Right atrium auricular region (tissue), 2 donors: ENCODE measurements at regions not wholly inside any gene's neighbourhood (a gene's known extent, or its start where the extent isn't known, plus 50 kb on each side); places are given as distances from the start of the nearest gene placed in this dataset.

Experiments used
- DNase-seq: peaks from one replicate; pipeline ENCODE4 v3.0.0-alpha.2; 2019; ENCODE audit warnings: low spot score
- H3K27ac ChIP-seq, 2 donors: fragments of 200-600 bp; sonication (generic); 1 replicate in 1 of 2; 2 replicates in 1 of 2; pipeline ENCODE4 v1.5.1; 2016 to 2019
- H3K27me3 ChIP-seq, 2 donors: fragments of 200-600 bp; sonication (generic); one replicate each; pipeline versions ENCODE4 v1.5.1 to v1.6.0; 2017 to 2019
- H3K36me3 ChIP-seq: fragments of 200-600 bp; sonication (generic); one replicate; pipeline ENCODE4 v1.5.1; 2016
- H3K4me1 ChIP-seq, 2 donors: fragments of 200-600 bp; sonication (generic); one replicate each; pipeline versions ENCODE4 v1.5.1 to v1.6.0; 2017 to 2019
- H3K4me3 ChIP-seq, 2 donors: fragments of 200-600 bp; sonication (generic); 1 replicate in 1 of 2; 2 replicates in 1 of 2; pipeline ENCODE4 v1.5.1; 2017 to 2019; ENCODE audit warnings: mild to moderate bottlenecking in 1 of 2, moderate library complexity in 1 of 2
- H3K9me3 ChIP-seq, 2 donors: fragments of 200-600 bp; sonication (generic); one replicate each; pipeline ENCODE4 v1.5.1; 2019
- TF ChIP-seq, protein P1 (sequence below), 2 donors: fragments of 200-600 bp; sonication (generic); IDR thresholded peaks; one replicate each; pipeline ENCODE4 v1.5.1; 2019; ENCODE audit warnings: antibody characterized with exemption in 2 of 2

DNA sequence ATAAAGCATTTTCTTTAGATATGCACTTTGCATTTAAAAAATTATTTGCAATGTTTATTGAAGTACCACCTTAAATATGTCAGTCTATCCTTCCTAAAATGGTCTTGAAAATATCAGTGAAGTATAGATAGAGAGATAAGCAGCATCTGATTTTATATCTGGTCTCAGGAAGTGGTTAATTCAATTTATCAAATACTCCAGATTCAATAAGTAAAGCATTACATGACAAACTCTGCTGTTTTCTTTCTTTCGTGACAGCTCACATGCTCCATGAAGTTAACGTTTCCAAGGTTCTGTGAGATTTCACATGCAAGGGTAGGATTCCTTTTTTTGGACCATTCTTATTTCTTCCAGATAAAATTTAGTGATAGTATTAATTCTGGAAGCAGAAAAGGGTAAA is 775.4 kb upstream of the ROBO1 start:
- TF ChIP-seq, protein P1, sequence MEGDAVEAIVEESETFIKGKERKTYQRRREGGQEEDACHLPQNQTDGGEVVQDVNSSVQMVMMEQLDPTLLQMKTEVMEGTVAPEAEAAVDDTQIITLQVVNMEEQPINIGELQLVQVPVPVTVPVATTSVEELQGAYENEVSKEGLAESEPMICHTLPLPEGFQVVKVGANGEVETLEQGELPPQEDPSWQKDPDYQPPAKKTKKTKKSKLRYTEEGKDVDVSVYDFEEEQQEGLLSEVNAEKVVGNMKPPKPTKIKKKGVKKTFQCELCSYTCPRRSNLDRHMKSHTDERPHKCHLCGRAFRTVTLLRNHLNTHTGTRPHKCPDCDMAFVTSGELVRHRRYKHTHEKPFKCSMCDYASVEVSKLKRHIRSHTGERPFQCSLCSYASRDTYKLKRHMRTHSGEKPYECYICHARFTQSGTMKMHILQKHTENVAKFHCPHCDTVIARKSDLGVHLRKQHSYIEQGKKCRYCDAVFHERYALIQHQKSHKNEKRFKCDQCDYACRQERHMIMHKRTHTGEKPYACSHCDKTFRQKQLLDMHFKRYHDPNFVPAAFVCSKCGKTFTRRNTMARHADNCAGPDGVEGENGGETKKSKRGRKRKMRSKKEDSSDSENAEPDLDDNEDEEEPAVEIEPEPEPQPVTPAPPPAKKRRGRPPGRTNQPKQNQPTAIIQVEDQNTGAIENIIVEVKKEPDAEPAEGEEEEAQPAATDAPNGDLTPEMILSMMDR (IDR thresholded peaks at IDR 0.05): no peak
- no peak for DNase-seq
- Histone ChIP-seq H3K27me3 (peaks cover 0 to 3% of the 10 kb centered on the region in 2 donors), H3K4me1 (no peaks in the 10 kb centered on the region), H3K27ac (no peak overlapping the region), H3K36me3 (no peaks in the 10 kb centered on the region), H3K4me3 (no peak overlapping the region), H3K9me3 (no peaks in the 10 kb centered on the region)

DNA sequence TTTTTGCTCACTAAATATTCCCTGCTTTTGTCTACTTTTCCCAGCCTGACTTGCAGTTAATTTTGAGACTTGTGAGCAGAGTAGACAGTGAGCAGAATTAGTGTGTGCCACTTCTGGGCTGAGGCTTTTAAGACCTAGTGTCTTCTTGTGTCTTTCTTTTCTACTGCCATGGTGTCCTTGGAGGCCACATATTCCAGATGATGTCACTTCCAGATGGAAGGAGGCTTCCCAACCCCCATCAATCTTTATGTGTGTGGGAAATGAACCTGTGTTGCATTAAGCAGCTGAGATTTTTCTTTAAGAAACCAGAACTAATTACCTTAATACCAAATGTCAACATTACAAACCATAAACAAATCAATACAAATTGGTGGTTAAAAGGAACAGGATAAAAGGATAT is 774.7 kb upstream of the ROBO1 start:
- Histone ChIP-seq H3K36me3 (no peaks in the 10 kb centered on the region), H3K27ac (no peak overlapping the region), H3K4me1 (no peaks in the 10 kb centered on the region), H3K9me3 (no peaks in the 10 kb centered on the region), H3K4me3 (no peak overlapping the region), H3K27me3 (peaks cover 0 to 3% of the 10 kb centered on the region in 2 donors)
- TF ChIP-seq, protein P1 (IDR thresholded peaks at IDR 0.05): no peak
- no peak for DNase-seq

DNA sequence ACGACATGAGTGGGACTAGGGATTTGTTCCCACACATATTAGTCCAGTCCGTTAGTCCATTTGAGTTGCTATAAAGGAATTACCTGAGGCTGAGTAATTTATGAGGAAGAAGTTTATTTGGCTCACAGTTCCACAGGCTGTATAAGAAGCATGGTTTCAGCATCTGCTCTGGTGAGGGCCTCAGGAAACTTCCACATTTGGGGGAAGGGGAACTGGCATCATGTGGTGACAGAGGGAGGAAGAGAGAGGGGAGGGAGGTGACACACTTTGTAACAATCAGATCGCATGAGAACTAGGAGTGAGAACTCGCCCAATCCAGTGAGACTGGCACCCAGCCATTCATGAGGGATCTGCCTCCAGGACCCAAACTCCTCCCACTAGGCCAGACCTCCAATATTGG is 769.9 kb upstream of the ROBO1 start:
- Histone ChIP-seq H3K27me3 (no peaks in the 10 kb centered on the region), H3K9me3 (no peaks in the 10 kb centered on the region), H3K4me1 (no peaks in the 10 kb centered on the region), H3K36me3 (no peaks in the 10 kb centered on the region), H3K27ac (no peak overlapping the region), H3K4me3 (no peak overlapping the region)
- no peak for DNase-seq
- TF ChIP-seq, protein P1 (IDR thresholded peaks at IDR 0.05): no peak

DNA sequence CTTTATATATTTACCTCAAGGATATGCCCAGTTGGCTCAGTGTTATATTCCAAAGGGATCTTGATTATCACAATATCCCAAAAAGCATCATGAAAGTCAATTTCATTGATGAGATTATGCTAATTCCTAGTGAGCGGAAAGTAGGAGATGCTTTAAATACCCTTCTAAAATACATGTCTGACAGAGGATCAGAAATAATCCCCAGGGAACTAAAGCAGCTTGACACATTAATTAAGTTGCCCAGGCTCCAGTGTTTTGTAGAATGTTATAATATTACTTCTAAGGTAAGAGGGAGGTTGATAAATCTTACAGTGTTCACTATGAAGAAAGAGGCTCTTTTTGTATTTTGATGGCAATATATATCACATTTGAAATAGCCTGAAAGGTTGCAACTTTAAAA is 767.5 kb upstream of the ROBO1 start:
- Histone ChIP-seq H3K27ac (no peak overlapping the region), H3K27me3 (no peaks in the 10 kb centered on the region), H3K36me3 (no peaks in the 10 kb centered on the region), H3K4me1 (no peaks in the 10 kb centered on the region), H3K9me3 (no peaks in the 10 kb centered on the region), H3K4me3 (no peak overlapping the region)
- TF ChIP-seq, protein P1 (IDR thresholded peaks at IDR 0.05): no peak
- no peak for DNase-seq

DNA sequence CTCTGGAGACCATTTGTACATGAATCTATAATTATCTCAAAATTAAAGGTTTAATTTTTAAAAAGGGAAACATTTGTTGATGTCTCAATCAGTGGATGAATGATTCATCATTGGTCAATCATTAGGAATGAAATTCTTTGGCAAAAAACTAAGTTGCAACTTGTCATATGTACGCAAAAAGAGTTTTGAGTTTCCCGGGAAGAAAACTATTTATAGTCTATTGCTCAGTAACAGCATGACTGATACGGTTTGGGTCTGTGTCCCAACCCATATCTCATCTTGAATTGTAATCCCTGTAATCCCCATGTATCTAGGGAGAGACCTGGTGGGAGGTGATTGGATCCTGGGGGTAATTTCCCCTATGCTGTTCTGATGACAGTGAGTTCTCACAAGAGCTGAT is 765.8 kb upstream of the ROBO1 start:
- Histone ChIP-seq H3K9me3 (no peaks in the 10 kb centered on the region), H3K27ac (no peak overlapping the region), H3K4me3 (no peak overlapping the region), H3K4me1 (no peaks in the 10 kb centered on the region), H3K36me3 (no peaks in the 10 kb centered on the region), H3K27me3 (no peaks in the 10 kb centered on the region)
- TF ChIP-seq, protein P1 (IDR thresholded peaks at IDR 0.05): no peak
- DNase-seq: no peak

DNA sequence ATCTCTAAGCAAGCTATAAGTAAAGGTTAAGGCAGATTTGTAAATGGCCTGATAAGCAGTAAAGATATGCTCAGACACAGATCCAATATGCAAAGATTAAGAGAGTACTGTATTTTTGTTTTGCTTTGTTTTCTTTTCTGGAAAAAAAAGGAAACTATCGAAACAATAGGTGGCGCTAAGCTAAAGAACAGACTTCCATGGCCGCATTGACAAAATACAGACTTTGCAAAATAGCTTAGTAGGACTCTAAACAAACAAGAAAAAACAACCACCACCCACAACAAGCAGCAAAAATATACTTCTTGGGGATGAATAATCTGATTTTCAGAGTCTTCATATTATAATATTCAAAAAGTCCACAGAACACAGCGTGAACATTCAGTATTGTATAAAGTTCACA is 758.4 kb upstream of the ROBO1 start:
- no peak overlapping the region for H3K4me3 ChIP-seq
- no peak for DNase-seq
- no peak overlapping the region for H3K27ac ChIP-seq
- peaks cover 0 to under 1% of the 10 kb centered on the region in 2 donors for H3K9me3 ChIP-seq
- H3K27me3 ChIP-seq: no peaks in the 10 kb centered on the region
- TF ChIP-seq, protein P1 (IDR thresholded peaks at IDR 0.05): no peak
- H3K4me1 ChIP-seq: no peaks in the 10 kb centered on the region
- no peaks in the 10 kb centered on the region for H3K36me3 ChIP-seq
